ENCODE measurements at regions not wholly inside any gene's neighbourhood (a gene's known extent, or its start where the extent isn't known, plus 50 kb on each side); places are given as distances from the start of the nearest gene placed in this dataset.

GRCh38 chr13:36553491-36553890 lies 120.3 kb upstream of the SERTM1 start:
- DNase-seq (ENCODE audit: low read depth in 1 of 2, low spot score in 2 of 2) (no peak), FAIRE-seq (no peak)
- WGBS, 2 experiments (ENCODE audit: extremely low coverage in 1 of 2, insufficient coverage in 1 of 2, insufficient read length in 1 of 2, insufficient replicate concordance in 2 of 2, low coverage in 1 of 2, low lambda C conversion rate in 2 of 2, missing lambda C conversion rate in 1 of 2): 82% methylated on average over 1 of the region's 1 CpG; no CpG with 5 or more reads in 1 of the 2 experiments
- H3K14ac ChIP-seq (ENCODE audit: insufficient read length): no peak overlapping the region
- no peak overlapping the region for H3K56ac ChIP-seq (replicated peaks; ENCODE audit: insufficient read length, low read depth, low read length)
- H3K4me3 ChIP-seq (ENCODE audit: extremely low read depth in 1 of 4, insufficient read depth in 2 of 4, low read depth in 3 of 4, low read length in 4 of 4): no peak overlapping the region
- peaks cover 0 to 1% of the 10 kb centered on the region in 2 experiments for H4K20me1 ChIP-seq (replicated peaks in 1 of 2; ENCODE audit: control insufficient read depth in 1 of 2, insufficient read depth in 2 of 2, low read length in 2 of 2)
- CTCF ChIA-PET (ENCODE audit: partially characterized antibody): no interaction called here
- H3K79me2 ChIP-seq (ENCODE audit: control insufficient read depth in 1 of 2, insufficient read depth in 2 of 2, low read length in 2 of 2): no peaks in the 10 kb centered on the region
- H3K4ac ChIP-seq (replicated peaks; ENCODE audit: insufficient read length, low read depth, low read length): no peak overlapping the region
- H3K9ac ChIP-seq (replicated peaks in 1 of 4; ENCODE audit: extremely low read depth in 1 of 4, low read depth in 3 of 4, low read length in 3 of 4): no peak overlapping the region
- H2BK5ac ChIP-seq (ENCODE audit: low read depth, low read length): no peak overlapping the region
- H3K23ac ChIP-seq (ENCODE audit: insufficient read length): no peak overlapping the region
- H3K9me3 ChIP-seq (ENCODE audit: insufficient read depth in 2 of 2, low read depth in 1 of 2, low read length in 1 of 2): no peaks in the 10 kb centered on the region
- H3K27ac ChIP-seq (ENCODE audit: low read depth, low read length): no peak overlapping the region
- no peak overlapping the region for H4K8ac ChIP-seq (ENCODE audit: extremely low read depth, insufficient read depth, low read length)
- no peak overlapping the region for H2BK120ac ChIP-seq (replicated peaks; ENCODE audit: low read depth, low read length)
- H3K79me1 ChIP-seq (ENCODE audit: low read depth, low read length): no peaks in the 10 kb centered on the region
- H2BK20ac ChIP-seq (ENCODE audit: low read length): no peak overlapping the region
- H3K4me2 ChIP-seq (ENCODE audit: insufficient read depth in 1 of 2, low read depth in 2 of 2, low read length in 2 of 2): no peak overlapping the region
- no peak overlapping the region for H2BK15ac ChIP-seq (ENCODE audit: low read length)
- POLR2A ChIA-PET (ENCODE audit: partially characterized antibody): no interaction called here
- H3K27me3 ChIP-seq (replicated peaks in 1 of 4; ENCODE audit: control insufficient read depth in 3 of 4, extremely low read depth in 1 of 4, insufficient read depth in 3 of 4, low read length in 3 of 4): no peaks in the 10 kb centered on the region
- no peaks in the 10 kb centered on the region; the same call in 1 of the 2 replicates for H3K23me2 ChIP-seq (ENCODE audit: low read depth, low read length)
- H3K36me3 ChIP-seq (ENCODE audit: control insufficient read depth in 2 of 4, insufficient read depth in 4 of 4, low read length in 3 of 4): no peaks in the 10 kb centered on the region
- no peak overlapping the region for H2AFZ ChIP-seq (ENCODE audit: low read length)
- H2AK5ac ChIP-seq (ENCODE audit: low read depth, low read length): no peak overlapping the region
- no peak overlapping the region for H4K5ac ChIP-seq (ENCODE audit: insufficient read length, low read depth, low read length)
- no peak overlapping the region for H2BK12ac ChIP-seq (ENCODE audit: low read depth, low read length)
- H3K18ac ChIP-seq (ENCODE audit: extremely low read depth, low read length): no peak overlapping the region
- H4K91ac ChIP-seq (replicated peaks; ENCODE audit: insufficient read length, low read length): no peak overlapping the region
- no peaks in the 10 kb centered on the region for H3K4me1 ChIP-seq (replicated peaks in 1 of 4; ENCODE audit: control insufficient read depth in 3 of 4, insufficient read depth in 4 of 4, low read length in 3 of 4)
- TF ChIP-seq POU5F1 (IDR thresholded peaks at IDR 0.05; ENCODE audit: low read depth, low read length) (no peak), YY1 (IDR thresholded peaks at IDR 0.05; ENCODE audit: low read depth, low read length) (no peak), E2F6 (IDR thresholded peaks at IDR 0.05) (no peak), KDM1A (IDR thresholded peaks at IDR 0.05; ENCODE audit: borderline replicate concordance, low read length) (no peak), SP1 (IDR thresholded peaks at IDR 0.05; ENCODE audit: low read depth, low read length) (no peak), KDM4A (IDR thresholded peaks at IDR 0.05; ENCODE audit: low read depth, low read length, severe bottlenecking) (no peak), PHF8 (conservative IDR thresholded peaks at IDR 0.05; ENCODE audit: low read depth, low read length) (no peak), TEAD4 (IDR thresholded peaks at IDR 0.05; ENCODE audit: low read depth, low read length) (no peak), CREB1 (IDR thresholded peaks at IDR 0.05) (no peak), ATF3 (IDR thresholded peaks at IDR 0.05; ENCODE audit: insufficient read depth, low read depth, low read length) (no peak), CHD1 (IDR thresholded peaks at IDR 0.05; ENCODE audit: low read depth, low read length) (no peak), EZH2 (IDR thresholded peaks at IDR 0.05; ENCODE audit: low read depth, low read length, severe bottlenecking) (no peak), HDAC2 (IDR thresholded peaks at IDR 0.05; ENCODE audit: borderline replicate concordance in 1 of 2, low read depth in 2 of 2, low read length in 2 of 2) (no peak), BCL11A (IDR thresholded peaks at IDR 0.05; ENCODE audit: low read depth in 2 of 2, low read length in 2 of 2) (no peak), MAFK (IDR thresholded peaks at IDR 0.05; ENCODE audit: low read depth, low read length) (no peak)
